HL-60 (cell line): ENCODE measurements at regions not wholly inside any gene's neighbourhood (a gene's known extent, or its start where the extent isn't known, plus 50 kb on each side); places are given as distances from the start of the nearest gene placed in this dataset.

ENCODE experiments used
- DNase-seq, 2 experiments: peaks; one replicate each; pipeline ENCODE4 v3.0.0-alpha.2; 2010 to 2020; ENCODE audit warnings: low read depth in 1 of 2, low spot score in 1 of 2
- H3K27ac ChIP-seq: fragments of 250-450 bp; sonication (Bioruptor Pico); replicated peaks from 2 replicates; pipeline ENCODE4 v1.5.1; 2020; ENCODE audit warnings: mild to moderate bottlenecking, moderate library complexity
- H3K27me3 ChIP-seq: fragments of 250-450 bp; sonication (Bioruptor Pico); 2 replicates; pipeline ENCODE4 v1.5.1; 2021; ENCODE audit warnings: mild to moderate bottlenecking, moderate library complexity; ENCODE audit not compliant: insufficient read depth, poor library complexity, severe bottlenecking
- H3K4me3 ChIP-seq: replicated peaks from 2 replicates; pipeline ENCODE4 v1.5.1; 2011; ENCODE audit warnings: mild to moderate bottlenecking, control low read depth, low read length; ENCODE audit not compliant: insufficient read depth
- GABPA ChIP-seq: IDR thresholded peaks from 2 replicates; pipeline ENCODE4 v1.6.1; 2012; ENCODE audit warnings: low read depth
- POLR2AphosphoS5 ChIP-seq: IDR thresholded peaks from 2 replicates; pipeline ENCODE4 v1.6.1; 2012; ENCODE audit warnings: low read depth
- SPI1 ChIP-seq: IDR thresholded peaks from 2 replicates; pipeline ENCODE4 v1.6.1; 2012; ENCODE audit warnings: low read depth, mild to moderate bottlenecking, borderline replicate concordance
- TF ChIP-seq, protein P1 (sequence below): IDR thresholded peaks from one replicate; pipeline ENCODE4 v1.5.1; 2011; ENCODE audit warnings: low read length, control low read depth, inconsistent platforms; ENCODE audit not compliant: insufficient read depth
- TF ChIP-seq, protein P2 (sequence below): IDR thresholded peaks from 2 replicates; pipeline ENCODE4 v1.6.1; 2012; ENCODE audit warnings: low read depth; ENCODE audit not compliant: insufficient replicate concordance

DNA sequence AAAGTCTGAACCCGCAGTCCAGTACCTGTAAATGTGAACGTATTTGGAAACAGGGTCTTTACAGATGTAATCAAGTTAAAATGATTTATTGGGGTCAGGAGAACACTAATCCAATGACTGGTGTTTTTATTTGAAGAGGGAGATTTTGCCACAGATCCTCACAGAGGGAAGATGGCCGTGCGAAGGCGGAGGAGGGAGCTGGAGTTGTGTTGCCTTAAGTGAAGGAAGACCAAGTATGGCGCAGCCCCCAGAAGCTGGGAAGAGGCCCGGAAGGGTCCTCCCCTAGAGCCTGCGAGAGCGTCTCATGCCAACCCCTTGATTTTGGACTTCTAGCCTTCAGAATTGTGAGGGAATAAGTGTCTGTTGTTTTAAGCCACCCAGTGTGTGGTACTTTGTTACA lies 102.8 kb upstream of the NUDT4 start:
- Histone ChIP-seq H3K4me3 (no peak overlapping the region), H3K27me3 (no peaks in the 10 kb centered on the region), H3K27ac (no peak overlapping the region)
- TF ChIP-seq POLR2AphosphoS5: no peak
- DNase-seq: no peak

- no peak overlapping the region for H3K27ac ChIP-seq
- TF ChIP-seq, protein P1, sequence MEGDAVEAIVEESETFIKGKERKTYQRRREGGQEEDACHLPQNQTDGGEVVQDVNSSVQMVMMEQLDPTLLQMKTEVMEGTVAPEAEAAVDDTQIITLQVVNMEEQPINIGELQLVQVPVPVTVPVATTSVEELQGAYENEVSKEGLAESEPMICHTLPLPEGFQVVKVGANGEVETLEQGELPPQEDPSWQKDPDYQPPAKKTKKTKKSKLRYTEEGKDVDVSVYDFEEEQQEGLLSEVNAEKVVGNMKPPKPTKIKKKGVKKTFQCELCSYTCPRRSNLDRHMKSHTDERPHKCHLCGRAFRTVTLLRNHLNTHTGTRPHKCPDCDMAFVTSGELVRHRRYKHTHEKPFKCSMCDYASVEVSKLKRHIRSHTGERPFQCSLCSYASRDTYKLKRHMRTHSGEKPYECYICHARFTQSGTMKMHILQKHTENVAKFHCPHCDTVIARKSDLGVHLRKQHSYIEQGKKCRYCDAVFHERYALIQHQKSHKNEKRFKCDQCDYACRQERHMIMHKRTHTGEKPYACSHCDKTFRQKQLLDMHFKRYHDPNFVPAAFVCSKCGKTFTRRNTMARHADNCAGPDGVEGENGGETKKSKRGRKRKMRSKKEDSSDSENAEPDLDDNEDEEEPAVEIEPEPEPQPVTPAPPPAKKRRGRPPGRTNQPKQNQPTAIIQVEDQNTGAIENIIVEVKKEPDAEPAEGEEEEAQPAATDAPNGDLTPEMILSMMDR: no peak
- TF ChIP-seq SPI1 (no peak), GABPA (no peak), POLR2AphosphoS5 (no peak)
- TF ChIP-seq, protein P2, sequence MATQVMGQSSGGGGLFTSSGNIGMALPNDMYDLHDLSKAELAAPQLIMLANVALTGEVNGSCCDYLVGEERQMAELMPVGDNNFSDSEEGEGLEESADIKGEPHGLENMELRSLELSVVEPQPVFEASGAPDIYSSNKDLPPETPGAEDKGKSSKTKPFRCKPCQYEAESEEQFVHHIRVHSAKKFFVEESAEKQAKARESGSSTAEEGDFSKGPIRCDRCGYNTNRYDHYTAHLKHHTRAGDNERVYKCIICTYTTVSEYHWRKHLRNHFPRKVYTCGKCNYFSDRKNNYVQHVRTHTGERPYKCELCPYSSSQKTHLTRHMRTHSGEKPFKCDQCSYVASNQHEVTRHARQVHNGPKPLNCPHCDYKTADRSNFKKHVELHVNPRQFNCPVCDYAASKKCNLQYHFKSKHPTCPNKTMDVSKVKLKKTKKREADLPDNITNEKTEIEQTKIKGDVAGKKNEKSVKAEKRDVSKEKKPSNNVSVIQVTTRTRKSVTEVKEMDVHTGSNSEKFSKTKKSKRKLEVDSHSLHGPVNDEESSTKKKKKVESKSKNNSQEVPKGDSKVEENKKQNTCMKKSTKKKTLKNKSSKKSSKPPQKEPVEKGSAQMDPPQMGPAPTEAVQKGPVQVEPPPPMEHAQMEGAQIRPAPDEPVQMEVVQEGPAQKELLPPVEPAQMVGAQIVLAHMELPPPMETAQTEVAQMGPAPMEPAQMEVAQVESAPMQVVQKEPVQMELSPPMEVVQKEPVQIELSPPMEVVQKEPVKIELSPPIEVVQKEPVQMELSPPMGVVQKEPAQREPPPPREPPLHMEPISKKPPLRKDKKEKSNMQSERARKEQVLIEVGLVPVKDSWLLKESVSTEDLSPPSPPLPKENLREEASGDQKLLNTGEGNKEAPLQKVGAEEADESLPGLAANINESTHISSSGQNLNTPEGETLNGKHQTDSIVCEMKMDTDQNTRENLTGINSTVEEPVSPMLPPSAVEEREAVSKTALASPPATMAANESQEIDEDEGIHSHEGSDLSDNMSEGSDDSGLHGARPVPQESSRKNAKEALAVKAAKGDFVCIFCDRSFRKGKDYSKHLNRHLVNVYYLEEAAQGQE: no peak
- no peak for DNase-seq
- H3K4me3 ChIP-seq: no peak overlapping the region
- H3K27me3 ChIP-seq: no peaks in the 10 kb centered on the region
Measured at GRCh38 chr12:93275589-93275988, 102.1 kb upstream of the NUDT4 start.

- TF ChIP-seq POLR2AphosphoS5 (no peak), GABPA (no peak), SPI1 (no peak)
- TF ChIP-seq, protein P2: no peak
- TF ChIP-seq, protein P1: no peak
- Histone ChIP-seq H3K4me3 (no peak overlapping the region), H3K27ac (no peak overlapping the region), H3K27me3 (no peaks in the 10 kb centered on the region)
- DNase-seq: no peak
Measured at GRCh38 chr12:93279565-93280412, 97.9 kb upstream of the NUDT4 start.

DNA sequence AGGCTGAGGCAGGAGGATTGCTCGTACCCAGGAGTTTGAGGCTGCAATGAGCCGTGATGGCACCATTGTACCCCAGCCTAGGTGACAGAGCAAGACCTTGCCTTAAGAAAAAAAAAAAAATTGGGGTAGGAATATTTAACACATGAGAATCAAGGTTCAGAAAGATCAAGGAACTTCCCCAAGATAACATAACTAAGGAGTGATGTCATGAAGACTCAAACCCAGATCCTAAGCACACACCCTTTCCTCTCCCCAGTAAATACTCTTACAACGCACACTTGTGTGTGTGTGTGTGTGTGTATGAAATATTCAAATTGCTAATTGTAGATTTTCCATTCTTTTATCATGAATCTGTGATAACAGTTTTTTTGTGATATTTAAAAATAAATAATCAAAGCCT lies 90.6 kb upstream of the NUDT4 start:
- no peak for DNase-seq
- H3K27me3 ChIP-seq: no peaks in the 10 kb centered on the region
- no peak overlapping the region for H3K4me3 ChIP-seq
- TF ChIP-seq, protein P1: no peak
- TF ChIP-seq, protein P2: no peak
- TF ChIP-seq POLR2AphosphoS5: no peak
- no peak for TF ChIP-seq SPI1
- TF ChIP-seq GABPA: no peak
- no peak overlapping the region for H3K27ac ChIP-seq
